ENCODE measurements at regions not wholly inside any gene's neighbourhood (a gene's known extent, or its start where the extent isn't known, plus 50 kb on each side); places are given as distances from the start of the nearest gene placed in this dataset.

- TF ChIP-seq CTCF (IDR thresholded peaks at IDR 0.05) = no peak
- H3K9me3 ChIP-seq = no peaks in the 10 kb centered on the region
- no peak for ATAC-seq
- H3K4me1 ChIP-seq = no peaks in the 10 kb centered on the region
- intact Hi-C loops (cut with DNase I) = no loop called here
- no peaks in the 10 kb centered on the region for H3K27me3 ChIP-seq (ENCODE audit: insufficient read depth in 3 of 3, low read length in 2 of 3)
- no peak for DNase-seq
- H3K36me3 ChIP-seq (ENCODE audit: insufficient read depth in 1 of 2, low read depth in 1 of 2) = no peaks in the 10 kb centered on the region
- H3K27ac ChIP-seq = no peak overlapping the region
- no peak overlapping the region for H3K4me3 ChIP-seq
- WGBS, 3 donors = 89 to 90% (median 89%) methylated on average over 2 of the region's 2 CpGs
Measured at GRCh38 chr14:37924622-37925021, 283.1 kb upstream of the SSTR1 start.

GRCh38 chr14:37932008-37932407 lies 275.7 kb upstream of the SSTR1 start:
- ATAC-seq (no peak), DNase-seq (no peak)
- Histone ChIP-seq H3K9me3 (no peaks in the 10 kb centered on the region), H3K4me1 (no peaks in the 10 kb centered on the region), H3K4me3 (no peak overlapping the region), H3K27ac (no peak overlapping the region), H3K27me3 (ENCODE audit: insufficient read depth in 3 of 3, low read length in 2 of 3) (no peaks in the 10 kb centered on the region), H3K36me3 (ENCODE audit: insufficient read depth in 1 of 2, low read depth in 1 of 2) (no peaks in the 10 kb centered on the region)
- TF ChIP-seq CTCF (IDR thresholded peaks at IDR 0.05) = no peak
- WGBS, 3 donors = 55 to 75% (median 61%) methylated on average over 6 of the region's 6 CpGs
- intact Hi-C loops (cut with DNase I) = no loop called here

- H3K27ac ChIP-seq = no peak overlapping the region
Measured at GRCh38 chr14:37932481-37932880, 275.2 kb upstream of the SSTR1 start.

GRCh38 chr14:37936971-37937370 lies 270.7 kb upstream of the SSTR1 start:
- Histone ChIP-seq H3K27me3 (ENCODE audit: insufficient read depth in 3 of 3, low read length in 2 of 3) (no peaks in the 10 kb centered on the region), H3K36me3 (ENCODE audit: insufficient read depth in 1 of 2, low read depth in 1 of 2) (no peaks in the 10 kb centered on the region), H3K4me3 (no peak overlapping the region), H3K9me3 (no peaks in the 10 kb centered on the region), H3K27ac (no peak overlapping the region), H3K4me1 (no peaks in the 10 kb centered on the region)
- 37 to 60% (median 38%) methylated on average over 2 of the region's 2 CpGs for WGBS, 3 donors
- no peak for ATAC-seq
- intact Hi-C loops (cut with DNase I) = no loop called here
- TF ChIP-seq CTCF (IDR thresholded peaks at IDR 0.05) = no peak
- no peak for DNase-seq

More at GRCh38 chr14:37932481-37932880, 275.2 kb upstream of the SSTR1 start:
- Histone ChIP-seq H3K36me3 (ENCODE audit: insufficient read depth in 1 of 2, low read depth in 1 of 2) (no peaks in the 10 kb centered on the region), H3K27me3 (ENCODE audit: insufficient read depth in 3 of 3, low read length in 2 of 3) (no peaks in the 10 kb centered on the region), H3K9me3 (no peaks in the 10 kb centered on the region), H3K4me3 (no peak overlapping the region), H3K4me1 (no peaks in the 10 kb centered on the region)
- no peak for DNase-seq
- TF ChIP-seq CTCF (IDR thresholded peaks at IDR 0.05) = no peak
- intact Hi-C loops (cut with DNase I) = no loop called here
- WGBS, 3 donors = 65 to 71% (median 67%) methylated on average over 5 of the region's 5 CpGs
- no peak for ATAC-seq

- Histone ChIP-seq H3K36me3 (ENCODE audit: insufficient read depth in 1 of 2, low read depth in 1 of 2) (no peaks in the 10 kb centered on the region), H3K9me3 (no peaks in the 10 kb centered on the region), H3K27ac (no peak overlapping the region), H3K27me3 (ENCODE audit: insufficient read depth in 3 of 3, low read length in 2 of 3) (no peaks in the 10 kb centered on the region), H3K4me1 (no peaks in the 10 kb centered on the region), H3K4me3 (no peak overlapping the region)
- WGBS, 3 donors = 50 to 52% (median 52%) methylated on average over 6 of the region's 6 CpGs
- intact Hi-C loops (cut with DNase I) = no loop called here
- TF ChIP-seq CTCF (IDR thresholded peaks at IDR 0.05) = no peak
- no peak for ATAC-seq
- no peak for DNase-seq
Measured at GRCh38 chr14:37939442-37940028, 268.2 kb upstream of the SSTR1 start.

All from psoas muscle (tissue), 7 donors.